GM19238 (cell line): ENCODE measurements at regions not wholly inside any gene's neighbourhood (a gene's known extent, or its start where the extent isn't known, plus 50 kb on each side); places are given as distances from the start of the nearest gene placed in this dataset.
"Not testable (repeated sequence)": the region's sequence is repeated elsewhere in the genome, so short reads cannot be mapped to it uniquely, and the experiment has no call there.

Experiments used
- DNase-seq: peaks from one replicate; pipeline ENCODE4 v3.0.0; 2011; ENCODE audit warnings: low spot score; ENCODE audit not compliant: insufficient read length

DNA sequence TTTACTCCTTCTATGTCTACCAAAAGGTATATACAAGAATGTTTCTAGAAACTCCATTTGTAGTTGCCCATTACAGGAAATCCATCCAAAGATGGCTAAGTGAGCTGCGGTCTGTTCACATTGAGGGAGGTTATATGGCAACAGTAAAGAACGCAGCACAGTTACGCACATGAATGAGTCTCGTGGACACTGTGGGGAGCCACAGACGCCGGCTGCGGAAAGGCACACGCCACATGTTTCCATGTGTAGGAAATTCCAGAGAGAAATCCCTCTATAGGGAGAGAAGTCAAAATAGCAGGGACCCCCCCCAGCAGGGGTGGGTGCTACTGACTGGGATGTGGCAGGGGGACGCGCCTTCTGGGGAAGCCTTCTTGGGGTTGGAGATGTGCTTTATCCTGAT, 139.0 kb upstream of the NCOR2 start:
- DNase-seq, result no peak

GRCh38 chr12:124705545-124706138, 138.2 kb upstream of the NCOR2 start:
- DNase-seq, result no peak

GRCh38 chr12:124704619-124705018, 137.2 kb upstream of the NCOR2 start:
- DNase-seq, result no peak

DNA sequence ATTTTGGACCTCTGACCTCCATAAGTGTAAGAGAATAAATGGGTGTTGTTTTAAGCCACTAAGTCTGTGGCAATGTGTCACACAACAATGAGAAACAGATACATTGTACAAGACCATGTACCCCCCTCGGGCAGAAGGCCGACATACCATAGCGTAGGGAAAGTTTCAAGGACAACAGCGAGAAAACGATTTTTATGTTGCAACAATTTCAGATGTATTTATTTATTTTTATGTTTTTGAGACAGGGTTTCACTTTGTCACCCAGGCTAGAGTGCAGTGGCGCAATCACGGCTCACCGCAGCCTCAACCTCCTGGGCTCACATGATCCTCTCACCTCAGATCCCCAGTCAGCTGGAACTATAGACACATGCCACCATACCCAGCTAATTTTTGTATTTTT, 136.4 kb upstream of the NCOR2 start:
- DNase-seq, result no peak

- no peak for DNase-seq
These were observed 135.3 kb upstream of the NCOR2 start for GRCh38 chr12:124702736-124703135.

GRCh38 chr12:124700810-124701592, 133.6 kb upstream of the NCOR2 start:
- no peak for DNase-seq

GRCh38 chr12:124699909-124700308, 132.5 kb upstream of the NCOR2 start:
- no peak for DNase-seq

DNA sequence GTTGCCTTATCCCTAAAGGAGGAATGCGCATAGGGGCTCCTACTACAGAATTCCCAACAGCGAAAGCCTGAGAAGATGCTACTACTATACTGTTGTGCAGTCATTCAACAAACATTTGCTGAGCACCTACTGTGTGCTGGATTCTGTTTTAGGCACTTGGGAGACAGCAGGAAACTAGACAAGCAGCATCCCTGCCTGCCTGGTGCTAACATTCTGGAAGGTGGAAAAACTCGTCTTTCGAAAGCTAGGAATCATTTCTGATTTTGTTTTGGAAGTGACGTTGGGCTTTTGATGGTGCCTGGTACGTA, 131.5 kb upstream of the NCOR2 start:
- no peak for DNase-seq

DNA sequence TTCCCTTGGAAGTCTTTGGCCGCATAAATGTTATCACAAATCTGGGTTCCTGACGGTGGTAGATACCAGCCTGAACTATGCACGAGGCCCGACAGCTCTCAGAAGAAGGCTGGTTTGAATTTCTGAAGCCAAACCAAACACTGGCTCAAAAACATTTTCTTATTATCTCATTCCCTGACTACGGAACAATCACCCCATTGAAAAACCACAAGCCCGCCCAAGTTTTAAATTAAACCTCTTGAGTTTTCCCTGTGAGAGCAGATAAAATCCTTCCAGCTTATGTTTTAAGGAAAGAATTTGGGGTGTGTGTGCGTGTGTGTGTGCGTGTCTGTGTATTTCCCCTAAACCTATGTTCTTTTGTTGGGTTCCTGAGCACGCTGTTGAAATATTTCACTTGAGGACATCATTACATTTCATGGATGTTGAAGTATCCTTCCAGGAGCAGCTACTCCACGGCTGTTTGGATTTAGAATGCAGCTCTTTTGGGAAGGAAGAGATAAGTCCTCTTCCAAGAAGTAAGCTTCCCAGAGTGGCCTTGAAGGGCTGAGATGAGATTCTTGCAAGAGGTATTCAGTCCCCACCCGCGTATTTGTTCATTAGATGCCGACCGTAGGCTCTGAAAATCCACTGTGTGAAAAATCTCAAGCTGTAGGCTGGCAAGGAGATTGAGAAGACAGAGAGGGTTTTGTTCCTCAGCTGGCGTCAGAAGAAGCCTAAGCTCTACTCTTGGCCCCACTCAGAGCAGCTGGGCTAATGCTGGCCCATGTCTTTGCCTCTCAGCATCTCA, 131.0 kb upstream of the NCOR2 start:
- no peak for DNase-seq

DNA sequence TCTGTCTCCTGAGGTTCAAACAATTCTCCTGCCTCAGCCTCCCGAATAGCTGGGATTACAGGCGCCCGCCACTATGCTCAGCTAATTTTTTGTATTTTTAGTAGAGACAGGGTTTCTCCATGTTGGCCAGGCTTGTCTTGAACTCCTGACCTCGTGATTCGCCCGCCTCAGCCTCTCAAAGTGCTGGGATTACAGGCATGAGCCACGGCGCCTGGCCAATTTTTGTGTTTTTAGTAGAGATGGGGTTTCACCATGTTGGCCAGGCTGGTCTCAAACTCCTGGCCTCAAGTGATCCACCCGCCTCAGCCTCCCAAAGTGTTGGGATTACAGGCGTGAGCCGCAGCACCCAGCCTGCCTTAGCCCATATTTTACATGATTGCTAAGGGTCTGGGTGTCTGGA, 130.3 kb upstream of the NCOR2 start:
- DNase-seq, result not testable (repeated sequence)

DNA sequence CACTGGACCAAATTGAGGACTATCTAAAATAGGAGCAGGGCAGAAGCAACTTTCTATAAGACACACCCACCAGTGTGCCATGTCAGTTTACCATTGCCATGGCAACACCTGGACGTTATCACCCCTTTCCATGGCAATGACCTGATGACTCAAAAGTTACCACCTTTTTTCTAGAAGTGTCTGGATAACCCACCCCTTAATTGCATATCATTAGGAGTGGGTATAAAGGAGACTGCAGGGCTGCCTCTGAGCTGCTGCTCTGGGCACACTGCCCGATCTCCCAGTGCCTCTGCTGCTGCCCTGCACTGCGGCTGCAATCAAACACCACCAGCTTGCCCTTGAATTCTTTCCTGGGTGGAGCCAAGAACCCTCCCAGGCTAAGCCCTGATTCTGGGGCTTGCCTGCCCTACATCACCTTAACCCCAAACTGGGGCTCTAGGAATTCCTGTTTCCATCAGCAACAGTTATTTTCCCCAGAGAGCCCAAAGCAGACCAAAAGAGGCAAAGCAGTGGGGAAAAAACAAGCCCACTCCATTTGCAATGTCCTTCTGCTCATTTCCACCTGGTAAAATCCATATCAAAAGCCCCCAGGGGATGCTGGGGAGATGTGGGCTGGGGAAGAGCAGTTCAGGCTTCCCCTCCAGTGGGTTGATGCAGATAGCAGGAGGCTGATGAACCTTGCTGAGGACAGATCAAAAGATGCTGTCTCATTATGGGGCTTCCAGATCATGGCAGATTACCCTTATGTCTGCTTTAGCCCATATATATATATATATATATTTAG, 129.5 kb upstream of the NCOR2 start:
- DNase-seq, result no peak

DNA sequence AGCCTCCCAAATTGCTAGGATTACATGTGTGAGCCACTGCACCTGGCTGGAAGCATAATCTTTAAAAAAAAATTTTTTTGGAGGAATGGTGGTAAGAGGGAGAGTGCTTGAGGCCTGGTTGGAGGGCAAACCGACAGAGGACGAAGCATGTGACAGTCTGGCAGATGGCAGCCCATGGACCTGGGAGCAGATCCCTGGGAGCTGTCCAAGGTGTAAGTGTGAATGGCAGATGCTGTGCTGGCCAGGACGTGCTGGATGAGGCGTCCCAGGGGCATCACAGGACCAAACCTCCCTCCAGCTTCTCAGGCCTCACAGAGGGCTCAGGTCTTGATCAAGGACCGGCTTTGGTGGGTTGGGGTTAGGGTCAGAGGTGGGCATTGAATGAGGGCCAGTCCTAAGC, 128.4 kb upstream of the NCOR2 start:
- DNase-seq, result no peak

DNA sequence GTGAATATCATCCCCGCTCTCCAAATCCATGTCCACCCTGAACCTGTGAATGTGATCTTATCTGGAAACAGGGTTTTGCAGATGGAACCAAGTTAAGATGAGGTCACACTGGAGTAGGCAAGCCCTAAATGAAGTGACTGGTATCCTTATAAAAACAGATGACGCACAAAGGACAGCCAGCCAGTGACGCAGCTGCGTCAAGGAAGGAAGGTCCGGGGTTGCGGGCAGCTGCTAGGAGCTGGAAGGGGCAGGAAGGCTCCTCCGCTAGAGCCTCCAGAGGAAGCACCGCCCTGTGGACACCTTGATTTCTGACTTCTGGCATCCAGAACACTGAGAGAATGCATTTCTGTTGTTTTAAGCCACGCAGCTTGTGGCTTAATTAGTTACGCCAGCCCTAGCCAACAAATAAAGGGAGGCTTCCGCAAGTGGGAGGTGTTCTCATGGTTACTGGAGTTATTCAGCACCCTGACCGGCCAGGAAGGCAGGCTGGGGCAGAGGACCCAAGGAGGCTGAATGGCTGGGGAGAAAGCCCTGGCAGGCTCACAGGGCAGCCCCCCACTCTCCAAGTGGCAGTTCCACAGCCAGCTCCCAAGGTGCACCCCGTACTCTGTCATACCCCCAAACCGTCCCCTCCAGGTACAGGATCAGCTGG, 127.6 kb upstream of the NCOR2 start:
- DNase-seq, result no peak

- DNase-seq, result peak; percentile 54
These were observed 126.8 kb upstream of the NCOR2 start for GRCh38 chr12:124694250-124694649.

DNA sequence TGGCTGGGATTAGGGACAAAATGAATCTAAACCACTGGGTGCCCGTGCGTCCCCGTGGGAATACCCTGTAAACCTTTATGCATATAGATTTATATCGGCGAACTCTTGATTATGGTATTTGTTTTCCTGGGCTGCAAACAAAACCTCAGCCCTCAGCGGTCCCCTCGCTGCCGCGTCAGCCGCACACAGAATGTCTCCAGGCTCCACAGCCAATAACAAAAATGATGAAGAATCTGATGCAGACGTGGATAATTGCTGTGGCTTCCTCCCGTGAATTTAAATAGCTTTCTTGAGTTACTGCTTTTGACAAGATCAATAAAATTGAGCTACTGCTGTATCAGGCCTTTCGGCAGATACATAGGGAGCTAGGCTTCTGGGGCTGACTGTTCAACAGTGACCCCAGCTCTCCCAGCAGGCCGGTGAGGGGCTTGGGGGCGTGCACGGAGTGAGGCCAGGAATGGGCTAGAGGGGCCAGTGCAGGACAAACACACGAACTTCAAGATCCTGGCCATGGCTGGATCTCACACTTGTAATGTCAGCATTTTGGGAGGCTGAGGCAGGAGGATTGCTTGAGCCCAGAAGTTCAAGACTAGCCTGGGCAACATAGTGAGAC, 125.8 kb upstream of the NCOR2 start:
- no peak for DNase-seq

DNA sequence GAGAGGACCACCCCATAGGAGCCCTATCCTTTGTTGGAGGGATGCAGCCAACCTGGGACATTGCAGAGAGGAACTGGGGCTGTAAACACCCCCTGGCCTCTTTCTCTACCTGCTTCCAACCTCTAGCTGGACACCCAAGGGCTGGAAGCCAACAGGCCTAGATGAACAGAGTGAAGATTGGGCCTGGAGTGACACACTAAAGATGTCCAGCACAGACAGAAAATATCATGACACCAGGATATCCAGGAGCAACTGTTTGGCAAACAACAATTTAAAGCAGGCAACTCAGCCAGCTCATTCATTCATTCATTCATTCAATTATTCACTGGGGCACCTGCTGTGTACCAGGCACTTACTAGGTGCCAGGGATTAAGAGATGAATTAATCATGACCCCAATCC, 125.0 kb upstream of the NCOR2 start:
- DNase-seq, result no peak

- no peak for DNase-seq
These were observed 124.0 kb upstream of the NCOR2 start for GRCh38 chr12:124691429-124691828.

GRCh38 chr12:124689631-124690030, 122.2 kb upstream of the NCOR2 start:
- DNase-seq, result no peak

- DNase-seq, result no peak
These were observed 121.1 kb upstream of the NCOR2 start for GRCh38 chr12:124688356-124688992.

- DNase-seq, result no peak
These were observed 120.5 kb upstream of the NCOR2 start for GRCh38 chr12:124687917-124688316.
